HFF-Myc (cell line): ENCODE measurements at regions not wholly inside any gene's neighbourhood (a gene's known extent, or its start where the extent isn't known, plus 50 kb on each side); places are given as distances from the start of the nearest gene placed in this dataset.

Experiments
- DNase-seq: peaks from one replicate; pipeline ENCODE4 v3.0.0-alpha.2; 2011; ENCODE audit warnings: low read depth; ENCODE audit errors: extremely low read depth
- H3K4me3 ChIP-seq: replicated peaks from 2 replicates; pipeline ENCODE4 v1.5.1; 2011; ENCODE audit warnings: low read depth, mild to moderate bottlenecking, control low read depth, low read length
- CTCF ChIP-seq: IDR thresholded peaks from 2 replicates; pipeline ENCODE4 v1.5.1; 2012; ENCODE audit warnings: mild to moderate bottlenecking, low read depth, low read length, control low read depth; ENCODE audit errors: missing control alignments

- DNase-seq: no peak
- no peak overlapping the region for H3K4me3 ChIP-seq
- no peak for TF ChIP-seq CTCF
These were observed 136.9 kb upstream of the VCX start for GRCh38 chrX:7706032-7706431.

GRCh38 chrX:7704205-7704604 lies 138.8 kb upstream of the VCX start:
- DNase-seq: no peak
- TF ChIP-seq CTCF: no peak

GRCh38 chrX:7698248-7698647 lies 144.7 kb upstream of the VCX start:
- no peak overlapping the region for H3K4me3 ChIP-seq
- TF ChIP-seq CTCF: no peak
- DNase-seq: no peak

More at GRCh38 chrX:7704205-7704604, 138.8 kb upstream of the VCX start:
- no peak overlapping the region for H3K4me3 ChIP-seq

GRCh38 chrX:7690842-7691241 lies 152.1 kb upstream of the VCX start:
- no peak for TF ChIP-seq CTCF
- no peak overlapping the region for H3K4me3 ChIP-seq
- DNase-seq: no peak

- H3K4me3 ChIP-seq: no peak overlapping the region
- no peak for TF ChIP-seq CTCF
- no peak for DNase-seq
These were observed 153.1 kb upstream of the VCX start for GRCh38 chrX:7689791-7690412.

- no peak for DNase-seq
- TF ChIP-seq CTCF: no peak
- no peak overlapping the region for H3K4me3 ChIP-seq
These were observed 162.8 kb upstream of the VCX start for GRCh38 chrX:7680181-7680580.

GRCh38 chrX:7654316-7654715 lies 188.7 kb upstream of the VCX start:
- no peak overlapping the region for H3K4me3 ChIP-seq
- DNase-seq: no peak
- no peak for TF ChIP-seq CTCF
